ENCODE measurements at regions not wholly inside any gene's neighbourhood (a gene's known extent, or its start where the extent isn't known, plus 50 kb on each side); places are given as distances from the start of the nearest gene placed in this dataset.
"Not testable (repeated sequence)": the region's sequence is repeated elsewhere in the genome, so short reads cannot be mapped to it uniquely, and the experiment has no call there.

DNA sequence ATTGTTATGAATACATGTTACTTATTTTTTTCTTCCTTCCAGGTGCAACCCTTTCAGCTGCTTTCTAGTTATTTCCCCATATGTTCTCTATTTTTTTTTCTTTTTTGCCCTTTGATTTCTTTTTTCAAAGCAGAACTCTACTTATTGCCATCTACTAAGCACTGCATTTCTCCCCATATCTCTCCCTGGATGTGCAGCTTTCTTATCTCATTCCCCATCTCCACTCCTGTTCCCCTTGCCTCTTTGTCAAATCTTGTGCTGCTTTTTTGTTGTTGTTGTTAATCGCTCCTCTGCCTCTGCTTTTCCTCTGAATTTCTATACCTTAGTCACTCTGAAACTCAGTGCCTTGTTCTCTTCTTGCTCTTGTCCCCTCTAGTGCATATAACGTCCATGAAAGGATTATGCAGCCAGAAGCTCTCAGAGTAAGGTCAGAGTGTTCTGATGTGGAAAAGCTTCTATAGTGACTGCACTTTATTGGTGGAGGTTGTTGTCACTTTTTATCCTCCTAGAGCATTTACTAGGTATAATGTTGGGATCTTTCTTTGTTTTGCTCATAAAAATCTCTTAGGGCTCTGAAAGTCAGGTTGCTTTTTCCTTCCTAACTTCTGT, 51.1 kb upstream of the JADE1 start:
- ATAC-seq (ENCODE audit: poor library complexity): peak; percentile 52
- no peak for DNase-seq
- intact Hi-C loops (cut with DNase I): loop anchor here (10.0 kb wide), 1 partner anchor 184 kb away; no protein-coding TSS in a partner anchor

DNA sequence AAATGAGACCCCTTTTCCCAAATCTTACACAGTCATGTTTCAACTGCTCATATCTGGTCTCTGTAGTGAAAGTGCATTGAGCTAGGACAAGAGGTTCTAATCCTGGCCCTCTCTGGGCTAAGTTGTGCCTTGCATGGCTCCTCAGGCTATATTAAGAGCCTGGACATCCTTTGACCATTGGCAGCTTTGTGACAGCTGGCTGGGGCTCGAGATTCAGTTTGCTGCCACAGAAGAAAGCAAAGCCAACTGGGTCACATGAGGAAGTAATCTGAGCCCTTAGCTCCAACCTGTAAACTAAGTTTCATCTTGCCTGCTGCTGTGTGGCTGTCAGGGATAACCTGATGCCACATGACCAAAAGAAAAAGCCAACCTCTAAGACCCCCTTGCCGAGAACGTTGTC, 51.8 kb upstream of the JADE1 start:
- ATAC-seq (ENCODE audit: poor library complexity) (peak; percentile 99), DNase-seq (peak; percentile 71)
- intact Hi-C loops (cut with DNase I): loop anchor here (10.0 kb wide), 1 partner anchor 183 kb away; no protein-coding TSS in a partner anchor

DNA sequence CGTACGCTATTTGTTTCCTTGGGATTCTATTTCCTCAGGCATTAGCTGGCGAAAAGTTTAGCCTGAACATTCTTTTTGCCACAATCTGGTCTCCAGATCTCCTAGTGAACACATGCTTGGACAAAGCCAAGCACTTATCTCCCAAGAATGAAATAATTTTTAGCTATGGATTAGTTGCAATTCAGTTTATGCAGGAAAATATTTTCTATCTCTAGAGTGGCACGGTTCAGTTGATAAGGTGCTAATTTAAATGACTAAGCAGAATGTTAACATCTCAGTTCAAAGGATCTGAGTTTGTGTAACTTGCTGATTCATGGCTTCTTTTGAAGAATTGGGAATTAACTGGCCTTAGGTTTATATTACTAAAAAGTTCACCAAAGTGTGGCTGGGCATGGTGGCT, 58.1 kb upstream of the JADE1 start:
- ATAC-seq (ENCODE audit: poor library complexity): no peak

DNA sequence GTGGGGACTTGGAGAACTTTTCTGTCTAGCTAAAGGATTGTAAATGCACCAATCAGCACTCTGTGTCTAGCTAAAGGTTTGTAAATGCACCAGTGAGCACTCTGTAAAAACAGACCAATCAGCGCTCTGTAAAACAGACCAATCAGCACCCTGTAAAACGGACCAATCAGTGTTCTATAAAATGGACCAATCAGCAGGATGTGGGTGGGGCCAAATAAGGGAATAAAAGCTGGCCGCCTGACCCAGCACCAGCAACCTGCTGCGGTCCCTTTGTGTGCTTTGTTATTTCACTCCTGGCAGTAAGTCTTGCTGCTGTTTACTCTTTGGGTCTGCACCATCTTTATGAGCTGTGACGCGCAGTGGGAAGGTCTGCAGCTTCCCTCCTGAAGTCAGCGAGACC, 67.8 kb upstream of the JADE1 start:
- intact Hi-C loops (cut with DNase I); ATAC-seq (ENCODE audit: poor library complexity); DNase-seq: not testable (repeated sequence)

More for the DNA sequence above, 58.1 kb upstream of the JADE1 start:
- intact Hi-C loops (cut with DNase I): loop anchor here (10.0 kb wide), 1 partner anchor 177 kb away; no protein-coding TSS in a partner anchor
- no peak for DNase-seq

DNA sequence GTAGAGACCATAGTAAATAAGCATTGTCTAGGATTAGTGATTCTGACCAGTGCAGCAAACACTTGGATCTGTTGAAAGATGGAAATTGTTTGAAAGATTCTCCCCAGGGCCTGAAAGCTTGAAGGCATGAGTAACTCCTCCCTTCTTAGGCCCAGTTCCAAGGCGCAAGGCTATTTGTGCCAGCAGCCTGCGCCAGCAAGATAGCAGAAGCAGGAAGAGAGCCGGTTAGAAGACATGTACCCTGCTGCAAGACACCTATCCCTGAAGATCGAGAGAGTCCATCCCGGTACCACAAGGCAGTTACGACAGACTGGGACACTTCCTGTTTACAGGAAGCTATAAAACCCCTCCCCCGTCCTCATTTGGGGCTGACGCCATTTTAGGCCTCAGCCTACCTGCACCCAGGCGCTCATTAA, 72.4 kb upstream of the JADE1 start:
- DNase-seq: peak; percentile 48
- intact Hi-C loops (cut with DNase I): no loop called here
- peak; percentile 85 for ATAC-seq (ENCODE audit: poor library complexity)

DNA sequence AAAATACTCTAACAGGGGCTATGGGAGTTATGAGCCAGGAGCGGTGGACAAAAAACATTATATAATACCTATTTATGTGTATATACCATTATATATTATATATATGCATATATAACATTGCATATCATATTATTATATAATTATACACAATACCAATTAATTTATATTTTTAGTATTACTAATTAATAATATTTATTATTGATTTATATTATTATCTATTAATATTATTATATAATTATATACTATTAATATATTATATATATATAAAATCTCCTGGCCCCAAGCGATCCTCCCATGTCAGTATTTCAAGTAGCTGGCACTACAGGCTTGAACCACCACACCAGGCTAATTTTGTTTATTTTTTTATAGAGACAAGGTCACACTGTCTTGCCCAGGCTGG, 73.8 kb upstream of the JADE1 start:
- intact Hi-C loops (cut with DNase I): no loop called here
- DNase-seq: no peak
- no peak for ATAC-seq (ENCODE audit: poor library complexity)

DNA sequence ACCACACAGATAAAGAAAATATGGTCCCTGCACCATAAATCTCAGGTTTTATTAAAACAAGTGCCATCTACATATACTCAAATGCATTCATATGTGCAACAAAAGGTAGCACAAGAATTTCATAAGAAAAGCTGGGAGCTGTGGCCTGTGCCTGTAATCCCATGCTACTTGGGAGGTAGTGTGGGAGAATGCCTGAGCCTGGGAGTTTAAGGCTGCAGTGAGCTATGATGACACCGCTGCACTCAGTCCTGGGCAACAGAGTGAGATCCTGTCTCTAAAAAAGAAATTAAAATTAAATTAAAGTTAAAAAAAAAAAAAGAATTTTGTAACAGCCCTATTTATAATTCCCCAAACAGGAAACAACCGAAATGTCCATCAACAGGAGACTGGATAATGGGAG, 81.3 kb upstream of the JADE1 start:
- ATAC-seq (ENCODE audit: poor library complexity): no peak
- intact Hi-C loops (cut with DNase I): no loop called here
- DNase-seq: no peak

DNA sequence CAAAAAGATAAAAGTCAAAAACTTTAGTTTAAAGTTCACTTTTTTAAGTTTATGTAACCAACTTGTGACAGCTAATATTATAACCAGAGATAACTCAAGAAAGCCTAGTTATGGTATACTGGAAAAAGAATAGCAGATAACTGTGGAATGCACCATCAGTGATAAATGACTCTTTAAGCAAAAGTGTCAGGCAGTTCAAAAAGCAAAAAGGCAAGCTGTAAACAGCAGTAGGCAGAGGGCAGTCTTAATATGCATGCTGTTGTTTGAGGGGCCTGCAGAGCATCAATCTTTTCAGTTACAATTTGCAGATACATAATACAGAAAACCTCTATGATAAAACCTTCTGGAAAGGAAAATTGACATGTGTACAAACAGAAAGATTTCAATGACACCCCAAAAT, 81.8 kb upstream of the JADE1 start:
- intact Hi-C loops (cut with DNase I): no loop called here
- no peak for ATAC-seq (ENCODE audit: poor library complexity)
- no peak for DNase-seq

DNA sequence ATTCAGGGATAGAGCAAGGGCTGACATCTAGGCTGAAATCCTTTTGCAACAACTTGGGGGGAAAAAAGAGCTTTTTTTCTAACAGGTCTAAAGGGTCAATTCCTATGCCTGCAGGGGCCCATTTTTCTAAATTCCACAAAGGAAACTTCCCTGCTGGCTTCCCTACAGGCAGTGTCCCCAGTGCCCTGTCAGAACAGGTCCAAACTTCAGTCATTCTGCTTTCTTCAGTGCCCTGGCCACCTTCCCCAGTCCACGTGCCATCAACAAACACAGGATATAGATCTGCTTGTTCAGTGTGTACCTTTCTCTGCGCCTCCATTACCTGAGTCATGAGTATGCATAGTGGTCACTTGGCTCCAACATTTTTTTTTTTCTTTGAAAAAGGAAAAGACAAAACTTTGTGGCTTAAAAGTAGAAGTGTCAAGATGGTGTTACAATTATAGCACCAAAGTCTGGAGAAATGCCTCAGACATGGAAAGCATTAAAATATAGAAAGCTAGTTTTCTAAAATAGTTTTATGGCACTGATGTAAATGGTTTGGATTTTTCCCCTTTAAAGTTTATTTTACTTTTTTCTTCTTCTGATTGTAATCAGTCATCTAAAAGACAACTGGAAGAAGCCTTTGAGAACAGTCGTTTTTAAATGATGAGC, 84.0 kb upstream of the JADE1 start:
- DNase-seq (no peak), ATAC-seq (ENCODE audit: poor library complexity) (no peak)
- intact Hi-C loops (cut with DNase I): no loop called here

DNA sequence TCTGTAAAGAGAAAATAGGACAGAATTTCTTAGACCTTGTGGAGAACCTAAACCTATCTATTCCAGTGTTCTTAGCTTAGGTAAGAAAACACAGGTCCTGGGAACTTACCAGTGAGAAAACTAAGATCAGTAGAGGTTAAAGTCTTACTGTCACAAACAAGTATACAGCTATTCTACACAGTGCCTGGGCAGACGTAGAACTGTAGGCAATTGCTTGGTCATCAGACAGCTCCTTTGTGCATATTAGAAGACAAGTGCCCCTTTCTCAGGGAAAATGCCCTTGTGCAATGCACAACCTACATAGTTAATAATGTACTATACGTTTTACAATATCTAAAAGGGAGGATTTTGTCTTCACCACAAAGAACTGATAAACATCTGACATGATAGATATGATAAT, 86.6 kb upstream of the JADE1 start:
- intact Hi-C loops (cut with DNase I): no loop called here
- ATAC-seq (ENCODE audit: poor library complexity) (no peak), DNase-seq (no peak)

DNA sequence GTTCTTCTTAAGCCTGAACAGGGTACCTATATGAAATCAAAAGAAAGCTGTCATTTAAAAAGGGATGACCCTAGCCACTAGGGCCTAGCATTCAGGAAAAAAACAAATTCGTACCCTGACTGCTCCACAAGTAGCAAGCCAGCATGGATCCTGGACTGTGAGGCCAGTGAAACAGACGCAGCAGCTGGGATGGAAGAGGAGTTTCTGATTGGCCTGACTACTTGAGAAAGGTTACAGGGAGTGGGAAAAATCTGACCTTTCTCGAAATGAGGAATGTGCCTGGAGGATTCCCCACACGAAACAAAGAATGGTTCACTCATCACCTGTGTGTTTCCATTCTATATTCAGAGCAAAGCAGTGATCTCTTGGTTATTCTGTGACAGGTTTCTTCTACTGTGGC, 87.6 kb upstream of the JADE1 start:
- ATAC-seq (ENCODE audit: poor library complexity) (no peak), DNase-seq (no peak)
- intact Hi-C loops (cut with DNase I): no loop called here

DNA sequence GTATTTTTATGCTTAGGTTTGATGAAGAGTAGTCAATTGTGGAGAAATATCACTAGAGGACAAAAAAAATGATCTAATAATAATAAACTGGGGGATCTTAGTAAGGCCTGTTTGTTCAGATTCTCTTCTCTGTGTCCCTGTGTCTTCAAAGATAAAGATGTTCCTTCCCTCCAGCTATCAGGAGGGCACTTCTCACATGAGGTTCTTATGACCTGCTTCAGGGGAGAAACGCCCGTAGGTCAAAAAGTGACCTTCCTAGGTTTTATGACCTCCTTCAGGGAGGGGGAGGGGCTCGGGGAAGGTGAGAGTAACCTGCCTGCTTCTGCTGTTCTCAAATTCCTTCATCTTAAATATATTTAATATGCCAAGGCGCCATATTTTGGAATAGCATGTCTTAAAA, 89.2 kb upstream of the JADE1 start:
- ATAC-seq (ENCODE audit: poor library complexity) (no peak), DNase-seq (no peak)
- intact Hi-C loops (cut with DNase I): no loop called here

DNA sequence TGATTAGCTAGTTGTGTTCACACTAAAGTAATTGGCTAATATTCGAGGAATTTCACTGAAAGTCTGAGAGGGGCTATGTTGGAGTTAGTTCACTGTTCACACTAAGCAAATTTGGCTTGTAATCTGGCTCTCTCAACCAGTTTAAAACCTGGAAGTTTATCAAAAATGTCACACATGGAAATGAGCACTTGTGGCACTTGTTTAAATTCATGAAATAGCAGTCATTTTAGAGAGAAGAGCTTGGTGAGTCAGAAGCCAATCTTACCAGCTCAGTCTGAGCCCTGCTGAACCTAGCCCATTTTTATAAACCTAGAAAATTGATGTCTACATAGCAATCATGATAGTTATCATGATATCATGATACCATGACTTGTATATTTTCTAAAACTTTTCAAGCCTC, 90.7 kb upstream of the JADE1 start:
- intact Hi-C loops (cut with DNase I): no loop called here
- DNase-seq: no peak
- no peak for ATAC-seq (ENCODE audit: poor library complexity)

DNA sequence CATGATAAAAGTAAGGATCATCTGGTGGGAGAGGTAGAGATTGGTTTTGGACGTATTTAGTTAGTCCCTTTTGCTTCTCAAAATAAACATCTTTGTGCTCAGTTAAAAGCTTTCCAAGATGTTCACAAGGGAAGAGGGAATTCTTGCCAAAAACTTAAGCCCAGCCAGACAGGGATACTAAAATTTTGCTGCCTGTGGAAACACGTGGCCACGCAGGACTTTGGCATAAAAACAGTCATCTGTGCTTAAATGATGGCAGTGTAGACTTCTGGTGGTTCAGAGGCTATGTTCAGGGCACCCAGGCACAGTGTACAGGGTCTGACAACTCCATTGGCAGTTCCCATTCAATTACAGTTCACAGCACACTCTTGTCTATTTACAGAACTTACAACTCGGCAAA, 93.2 kb upstream of the JADE1 start:
- peak; percentile 82 for ATAC-seq (ENCODE audit: poor library complexity)
- DNase-seq: no peak
- intact Hi-C loops (cut with DNase I): no loop called here

DNA sequence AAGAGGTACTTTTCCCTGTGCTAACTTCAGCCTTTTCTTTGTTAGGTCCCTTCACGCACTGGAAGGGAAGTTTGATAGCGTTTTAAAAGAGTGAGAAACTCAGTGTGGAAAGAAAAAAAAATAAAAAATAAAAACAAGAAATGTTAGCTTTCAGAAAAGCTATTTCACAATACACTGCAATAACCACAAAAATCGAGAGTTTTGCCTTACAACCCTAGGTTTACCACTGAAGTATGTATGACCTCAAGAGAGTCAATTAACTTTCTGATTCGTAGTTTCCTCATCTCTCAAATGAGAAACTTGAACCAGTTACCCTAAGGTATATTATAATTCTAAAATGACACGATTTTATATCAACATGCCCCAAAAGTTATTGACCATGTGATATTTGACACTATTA, 93.9 kb upstream of the JADE1 start:
- peak; percentile 67 for ATAC-seq (ENCODE audit: poor library complexity)
- DNase-seq: no peak
- intact Hi-C loops (cut with DNase I): no loop called here

DNA sequence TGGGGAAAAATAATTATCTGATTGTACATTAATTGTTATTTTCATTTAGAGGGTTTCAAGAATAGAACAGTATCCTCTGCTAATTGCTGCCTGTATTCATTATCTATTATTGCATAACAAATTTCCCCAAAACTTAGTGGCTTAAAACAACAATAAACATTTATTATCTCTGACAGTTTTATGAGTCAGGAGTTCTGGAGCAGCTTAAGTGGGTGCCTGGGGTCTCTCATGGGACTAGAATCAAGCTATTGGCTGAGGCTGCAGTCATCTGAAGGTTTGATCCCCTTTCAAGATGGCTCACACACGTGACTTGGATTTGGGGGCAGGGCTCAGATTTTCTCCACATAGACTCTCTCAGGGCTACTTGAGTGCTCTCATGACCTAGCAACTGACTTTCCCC, 98.1 kb upstream of the JADE1 start:
- ATAC-seq (ENCODE audit: poor library complexity) (peak; percentile 30), DNase-seq (no peak)
- intact Hi-C loops (cut with DNase I): no loop called here

DNA sequence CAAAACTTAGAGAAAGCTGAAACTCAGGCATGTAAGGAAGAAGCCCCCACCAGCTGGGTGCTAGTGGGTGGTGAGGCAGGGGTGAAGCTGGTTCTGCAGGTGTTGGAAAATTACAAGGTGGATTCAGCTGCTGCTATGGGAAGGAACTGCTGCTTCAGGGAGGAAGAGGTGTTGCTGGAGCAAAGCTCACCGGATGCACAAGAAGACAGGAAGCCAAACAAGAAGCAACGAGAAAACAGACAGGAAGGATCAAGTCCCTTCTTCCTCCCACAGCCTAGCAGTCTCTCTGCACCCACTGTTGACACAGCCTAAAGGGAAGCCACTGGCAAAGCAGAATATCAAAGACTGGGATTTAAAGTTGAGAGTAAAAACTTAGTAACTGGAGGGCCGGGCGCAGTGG, 100.2 kb upstream of the JADE1 start:
- intact Hi-C loops (cut with DNase I): no loop called here

DNA sequence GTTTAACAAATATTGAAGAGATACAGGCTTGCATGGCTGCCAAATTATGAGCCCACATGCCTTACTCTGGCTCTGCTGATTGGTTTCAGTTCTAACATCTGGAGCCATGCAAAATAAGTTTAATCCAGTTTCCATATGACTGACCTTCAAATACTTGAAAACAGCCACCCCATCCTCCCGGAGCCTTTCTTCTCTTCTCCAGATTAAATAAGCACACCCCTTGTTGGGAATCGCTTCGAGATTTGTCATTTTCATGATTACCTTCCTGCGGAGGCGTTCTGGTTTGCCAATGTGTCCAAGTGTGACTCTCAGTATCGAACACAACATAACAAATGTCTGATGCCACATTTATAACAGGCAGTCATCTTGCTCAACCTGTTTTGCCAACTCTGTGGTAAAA, 101.6 kb upstream of the JADE1 start:
- no peak for ATAC-seq (ENCODE audit: poor library complexity)
- intact Hi-C loops (cut with DNase I): no loop called here
- DNase-seq: no peak

More for the DNA sequence above, 100.2 kb upstream of the JADE1 start:
- no peak for DNase-seq
- ATAC-seq (ENCODE audit: poor library complexity): no peak

DNA sequence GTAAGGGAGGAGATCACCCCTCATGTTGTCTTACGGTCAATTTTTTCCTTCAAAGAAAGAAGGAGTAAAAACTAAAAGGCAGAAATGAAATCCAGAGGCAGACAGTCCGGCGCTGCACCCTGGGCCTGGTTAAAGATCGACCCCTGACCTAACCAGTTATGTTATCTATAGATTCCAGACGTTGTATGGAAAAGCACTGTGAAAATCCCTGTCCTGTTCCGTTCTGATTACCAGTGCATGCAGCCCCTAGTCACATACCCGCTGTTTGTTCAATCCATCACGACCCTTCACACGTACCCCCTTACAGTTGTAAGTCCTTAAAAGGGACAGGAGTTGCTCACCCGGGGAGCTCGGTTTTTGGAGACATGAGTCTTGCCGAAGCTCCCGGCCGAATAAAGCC, 105.6 kb upstream of the JADE1 start:
- no peak for ATAC-seq (ENCODE audit: poor library complexity)
- DNase-seq: no peak
- intact Hi-C loops (cut with DNase I): no loop called here

DNA sequence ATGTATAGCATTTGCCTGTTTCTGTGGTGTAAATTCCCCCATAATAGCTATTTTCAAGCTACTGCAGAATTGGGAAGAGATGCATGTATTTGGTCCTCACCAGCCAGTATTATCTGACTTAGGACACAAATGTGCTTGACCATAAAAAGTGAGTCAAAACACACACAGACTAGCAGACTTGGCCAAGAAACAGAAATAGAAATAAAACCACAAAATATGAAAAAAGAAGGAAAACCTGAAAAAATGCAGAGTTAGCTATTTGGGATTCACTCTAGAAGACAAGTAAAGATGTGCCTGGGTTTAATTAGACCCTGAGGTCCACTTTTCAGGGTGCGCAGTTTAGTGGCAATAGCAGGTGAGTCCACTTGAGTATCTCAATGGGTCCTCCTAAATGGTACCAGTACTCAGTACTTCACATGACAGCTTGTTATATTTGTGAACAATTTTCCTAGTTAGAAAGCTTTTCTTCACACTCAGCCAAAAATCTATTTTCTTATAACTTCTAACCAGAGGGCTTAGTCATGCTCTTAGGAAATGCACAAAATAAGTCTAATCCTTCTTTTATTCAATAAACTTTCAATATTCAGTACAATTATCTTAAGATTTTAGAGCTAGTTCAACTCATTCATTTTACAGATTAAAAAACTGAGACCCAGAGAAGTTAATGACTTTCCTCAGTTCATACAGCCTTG, 108.7 kb upstream of the JADE1 start:
- no peak for ATAC-seq (ENCODE audit: poor library complexity)
- no peak for DNase-seq
- intact Hi-C loops (cut with DNase I): no loop called here
